Stimulated activated CD8-positive, alpha-beta memory T cell treated with anti-CD3 and anti-CD28 coated beads, Interleukin-2, amount 100 ng/mL, for 48 hours (primary cell): ENCODE measurements at regions not wholly inside any gene's neighbourhood (a gene's known extent, or its start where the extent isn't known, plus 50 kb on each side); places are given as distances from the start of the nearest gene placed in this dataset.
"Not testable (repeated sequence)": the region's sequence is repeated elsewhere in the genome, so short reads cannot be mapped to it uniquely, and the experiment has no call there.

Experiments used
- DNase-seq, 2 donors: peaks; one replicate each; pipeline ENCODE4 v3.0.0-alpha.2; 2020; ENCODE audit warnings: low read depth in 2 of 2

- DNase-seq: no peak
Measured at GRCh38 chr4:116150152-116150551, 935.2 kb downstream of the TRAM1L1 start.

- DNase-seq: no peak
Measured at GRCh38 chr4:116143198-116143597, 942.2 kb downstream of the TRAM1L1 start.

- no peak for DNase-seq
Measured at GRCh38 chr4:116132946-116133345, 952.4 kb downstream of the TRAM1L1 start.

- DNase-seq: no peak
Measured at GRCh38 chr4:116126794-116127193, 958.6 kb downstream of the TRAM1L1 start.

GRCh38 chr4:116122124-116122523 lies 963.3 kb downstream of the TRAM1L1 start:
- DNase-seq: no peak

GRCh38 chr4:116118221-116118620 lies 967.2 kb downstream of the TRAM1L1 start:
- no peak for DNase-seq

- DNase-seq: not testable (repeated sequence)
Measured at GRCh38 chr4:116112861-116113260, 972.5 kb downstream of the TRAM1L1 start.

- no peak for DNase-seq
Measured at GRCh38 chr4:116110713-116111112, 974.7 kb downstream of the TRAM1L1 start.

GRCh38 chr4:116108606-116109005 lies 976.8 kb downstream of the TRAM1L1 start:
- no peak for DNase-seq

GRCh38 chr4:116101321-116101720 lies 984.1 kb downstream of the TRAM1L1 start:
- no peak for DNase-seq

GRCh38 chr4:116099596-116099995 lies 985.8 kb downstream of the TRAM1L1 start:
- no peak for DNase-seq

GRCh38 chr4:116097353-116097752 lies 983.9 kb upstream of the NDST4 start:
- not testable (repeated sequence) for DNase-seq

- no peak for DNase-seq
Measured at GRCh38 chr4:116092961-116093360, 979.5 kb upstream of the NDST4 start.

GRCh38 chr4:116088771-116089170 lies 975.4 kb upstream of the NDST4 start:
- no peak for DNase-seq

- no peak for DNase-seq
Measured at GRCh38 chr4:116082808-116083366, 969.5 kb upstream of the NDST4 start.

- no peak for DNase-seq
Measured at GRCh38 chr4:116073051-116073450, 959.6 kb upstream of the NDST4 start.

- DNase-seq: no peak
Measured at GRCh38 chr4:116070283-116070682, 956.9 kb upstream of the NDST4 start.

- no peak for DNase-seq
Measured at GRCh38 chr4:116066711-116067245, 953.4 kb upstream of the NDST4 start.

GRCh38 chr4:116064331-116064730 lies 950.9 kb upstream of the NDST4 start:
- DNase-seq: no peak

- DNase-seq: no peak
Measured at GRCh38 chr4:116059361-116059760, 945.9 kb upstream of the NDST4 start.

GRCh38 chr4:116058129-116058528 lies 944.7 kb upstream of the NDST4 start:
- DNase-seq: no peak

GRCh38 chr4:116055857-116056827 lies 942.7 kb upstream of the NDST4 start:
- DNase-seq: no peak

- no peak for DNase-seq
Measured at GRCh38 chr4:116027311-116027710, 913.9 kb upstream of the NDST4 start.
